ENCODE measurements at regions not wholly inside any gene's neighbourhood (a gene's known extent, or its start where the extent isn't known, plus 50 kb on each side); places are given as distances from the start of the nearest gene placed in this dataset.
"Not testable (repeated sequence)": the region's sequence is repeated elsewhere in the genome, so short reads cannot be mapped to it uniquely, and the experiment has no call there.

DNA sequence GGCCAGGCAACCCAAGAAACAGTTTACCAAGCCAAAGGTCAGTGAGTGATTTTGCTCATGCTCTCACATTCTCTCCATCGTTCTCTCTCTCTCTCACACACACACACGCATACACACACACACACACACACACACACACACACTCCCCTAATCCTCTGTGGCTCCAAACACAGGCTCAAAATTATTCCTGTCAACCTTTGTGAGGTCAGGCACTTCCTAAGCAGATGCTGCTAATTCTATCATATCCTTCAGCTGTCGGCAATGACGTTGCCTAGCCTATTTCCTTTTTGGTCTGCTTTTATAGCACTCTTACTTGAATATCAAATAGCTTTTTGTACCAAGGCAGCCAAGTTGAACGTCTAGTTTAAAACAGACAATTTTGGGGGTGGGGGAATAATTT lies 98.9 kb upstream of the EGLN3 start:
- WGBS, 2 donors, result 60 to 70% methylated on average over 5 of the region's 5 CpGs
- no peaks in the 10 kb centered on the region for H3K4me1 ChIP-seq
- intact Hi-C loops (cut with DNase I), result no loop called here
- TF ChIP-seq, protein P1, sequence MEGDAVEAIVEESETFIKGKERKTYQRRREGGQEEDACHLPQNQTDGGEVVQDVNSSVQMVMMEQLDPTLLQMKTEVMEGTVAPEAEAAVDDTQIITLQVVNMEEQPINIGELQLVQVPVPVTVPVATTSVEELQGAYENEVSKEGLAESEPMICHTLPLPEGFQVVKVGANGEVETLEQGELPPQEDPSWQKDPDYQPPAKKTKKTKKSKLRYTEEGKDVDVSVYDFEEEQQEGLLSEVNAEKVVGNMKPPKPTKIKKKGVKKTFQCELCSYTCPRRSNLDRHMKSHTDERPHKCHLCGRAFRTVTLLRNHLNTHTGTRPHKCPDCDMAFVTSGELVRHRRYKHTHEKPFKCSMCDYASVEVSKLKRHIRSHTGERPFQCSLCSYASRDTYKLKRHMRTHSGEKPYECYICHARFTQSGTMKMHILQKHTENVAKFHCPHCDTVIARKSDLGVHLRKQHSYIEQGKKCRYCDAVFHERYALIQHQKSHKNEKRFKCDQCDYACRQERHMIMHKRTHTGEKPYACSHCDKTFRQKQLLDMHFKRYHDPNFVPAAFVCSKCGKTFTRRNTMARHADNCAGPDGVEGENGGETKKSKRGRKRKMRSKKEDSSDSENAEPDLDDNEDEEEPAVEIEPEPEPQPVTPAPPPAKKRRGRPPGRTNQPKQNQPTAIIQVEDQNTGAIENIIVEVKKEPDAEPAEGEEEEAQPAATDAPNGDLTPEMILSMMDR (IDR thresholded peaks at IDR 0.05), result no peak
- FAIRE-seq (no peak), ATAC-seq (no peak), DNase-seq (no peak)
- no peaks in the 10 kb centered on the region for H3K27me3 ChIP-seq
- H3K9me3 ChIP-seq, result no peaks in the 10 kb centered on the region
- H3K36me3 ChIP-seq, result no peaks in the 10 kb centered on the region
- H3K4me3 ChIP-seq, result no peak overlapping the region
- H3K27ac ChIP-seq, result no peak overlapping the region

DNA sequence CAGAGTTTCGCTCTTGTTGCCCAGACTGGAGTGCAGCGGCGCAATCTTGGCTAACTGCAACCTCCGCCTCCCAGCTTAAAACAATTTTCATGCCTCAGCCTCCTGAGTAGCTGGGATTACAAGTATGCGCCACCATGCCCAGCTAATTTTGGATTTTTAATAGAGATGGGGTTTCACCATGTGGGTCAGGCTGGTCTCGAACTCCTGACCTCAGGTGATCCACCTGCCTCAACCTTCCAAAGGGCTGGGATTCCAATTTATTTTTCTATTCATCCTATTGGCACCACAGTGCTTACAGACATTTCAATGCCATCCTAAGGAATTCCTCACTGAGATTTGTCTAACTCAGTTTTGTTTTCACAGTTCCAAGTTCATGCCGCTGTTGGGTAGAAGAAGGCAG lies 98.3 kb upstream of the EGLN3 start:
- H3K36me3 ChIP-seq; H3K4me3 ChIP-seq; H3K9me3 ChIP-seq; H3K27me3 ChIP-seq; H3K4me1 ChIP-seq; DNase-seq; FAIRE-seq; ATAC-seq; intact Hi-C loops (cut with DNase I); H3K27ac ChIP-seq: not testable (repeated sequence)
- 96% methylated on average over 7 of the region's 7 CpGs for WGBS, 2 donors

DNA sequence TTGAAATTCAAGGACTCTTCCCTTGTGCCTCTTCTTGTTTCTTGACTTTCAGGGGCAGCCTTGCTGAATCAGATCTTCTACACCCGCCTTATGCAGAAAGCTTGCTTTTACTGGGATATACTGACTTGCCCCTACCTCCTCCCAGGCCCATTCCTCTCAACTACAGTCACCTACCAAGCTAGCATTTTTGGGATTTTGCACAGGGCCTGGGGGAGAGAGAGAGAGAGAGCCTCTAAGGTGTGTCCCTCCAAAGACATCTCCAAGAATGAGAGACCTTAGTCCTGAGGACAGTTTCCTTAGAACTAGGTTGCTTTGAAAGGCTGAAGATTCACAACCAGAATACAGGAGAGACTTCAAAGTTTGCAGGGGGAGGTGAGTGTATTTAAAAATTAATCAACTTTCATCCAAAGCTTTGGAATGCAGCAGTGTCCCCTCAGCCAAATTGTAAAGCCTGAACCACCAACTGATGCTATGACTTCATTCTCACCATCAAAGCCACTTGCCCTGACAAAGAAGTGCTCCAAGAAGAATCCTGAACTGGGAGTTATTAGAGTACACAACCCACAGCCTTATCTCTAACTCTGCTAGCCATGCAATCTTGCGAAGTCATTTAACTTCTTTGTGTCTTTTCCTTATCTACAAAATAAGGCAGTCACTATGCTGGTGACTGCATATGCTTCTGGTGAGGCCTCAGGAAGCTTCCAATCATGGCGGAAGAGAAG lies 96.1 kb upstream of the EGLN3 start:
- no peaks in the 10 kb centered on the region for H3K9me3 ChIP-seq
- WGBS, 2 donors, result 91 to 95% methylated on average over 3 of the region's 3 CpGs
- TF ChIP-seq, protein P1 (IDR thresholded peaks at IDR 0.05), result no peak
- intact Hi-C loops (cut with DNase I), result no loop called here
- DNase-seq (no peak), ATAC-seq (no peak), FAIRE-seq (no peak)
- no peak overlapping the region for H3K27ac ChIP-seq
- H3K27me3 ChIP-seq, result no peaks in the 10 kb centered on the region
- H3K36me3 ChIP-seq, result no peaks in the 10 kb centered on the region
- H3K4me3 ChIP-seq, result no peak overlapping the region
- H3K4me1 ChIP-seq, result no peaks in the 10 kb centered on the region

DNA sequence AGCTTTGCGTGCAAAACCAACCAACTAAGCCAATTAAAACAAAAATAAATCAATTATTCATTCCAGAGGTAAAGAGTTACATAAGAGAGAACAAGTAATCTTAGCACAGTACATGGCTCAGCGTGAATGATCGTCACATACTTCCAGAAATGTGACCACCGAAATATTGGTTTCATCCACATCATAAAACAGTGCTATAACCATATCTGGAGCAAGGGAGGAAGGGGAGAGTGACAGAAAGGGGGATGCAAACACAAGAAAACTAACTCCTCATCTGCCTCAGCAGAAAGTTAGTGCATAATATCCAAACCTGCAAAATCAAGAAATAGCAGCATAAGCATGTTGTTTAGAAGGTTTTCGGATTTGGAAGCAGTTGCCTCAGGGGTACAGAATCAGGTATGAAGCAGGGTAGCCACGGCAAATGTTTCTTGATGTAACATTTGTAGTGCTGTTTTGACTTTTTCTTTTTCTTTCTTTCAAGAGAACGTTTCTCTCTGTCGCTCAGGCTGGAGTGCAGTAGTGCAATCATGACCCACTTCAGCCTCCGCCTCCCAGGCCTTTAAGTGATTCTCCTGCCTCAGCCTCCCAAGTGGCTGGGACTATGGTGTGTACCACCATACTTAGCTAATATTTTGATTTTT lies 93.9 kb upstream of the EGLN3 start:
- no peaks in the 10 kb centered on the region for H3K27me3 ChIP-seq
- no peaks in the 10 kb centered on the region for H3K36me3 ChIP-seq
- no peak for FAIRE-seq
- ATAC-seq, result no peak
- no peak for DNase-seq
- TF ChIP-seq, protein P1 (IDR thresholded peaks at IDR 0.05), result no peak
- intact Hi-C loops (cut with DNase I), result no loop called here
- H3K4me3 ChIP-seq, result no peak overlapping the region
- no peaks in the 10 kb centered on the region for H3K4me1 ChIP-seq
- H3K9me3 ChIP-seq, result no peaks in the 10 kb centered on the region
- WGBS, 2 donors, result 79 to 84% methylated on average over 9 of the region's 9 CpGs
- no peak overlapping the region for H3K27ac ChIP-seq

DNA sequence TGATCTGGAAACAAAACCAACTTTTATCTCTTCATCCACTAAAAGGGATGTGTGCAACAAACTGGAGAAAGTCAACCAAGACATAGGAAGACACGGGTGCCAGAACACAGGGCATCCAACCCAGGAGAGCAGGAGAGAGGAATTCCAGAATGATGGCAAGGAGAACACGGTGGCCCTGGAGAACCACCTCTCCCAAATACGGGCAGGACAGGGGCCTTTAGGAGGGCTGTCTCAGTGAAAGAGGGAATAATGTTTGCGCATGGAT lies 93.4 kb upstream of the EGLN3 start:
- Histone ChIP-seq H3K27me3 (no peaks in the 10 kb centered on the region), H3K4me3 (no peak overlapping the region), H3K4me1 (no peaks in the 10 kb centered on the region), H3K9me3 (no peaks in the 10 kb centered on the region), H3K27ac (no peak overlapping the region), H3K36me3 (no peaks in the 10 kb centered on the region)
- TF ChIP-seq, protein P1 (IDR thresholded peaks at IDR 0.05), result no peak
- intact Hi-C loops (cut with DNase I), result no loop called here
- DNase-seq (no peak), ATAC-seq (no peak), FAIRE-seq (no peak)
- WGBS, 2 donors, result 81 to 89% methylated on average over 4 of the region's 4 CpGs

All from pancreas (tissue), 10 donors.